Thyroid gland (tissue), 4 donors: ENCODE measurements at regions not wholly inside any gene's neighbourhood (a gene's known extent, or its start where the extent isn't known, plus 50 kb on each side); places are given as distances from the start of the nearest gene placed in this dataset.
"Not testable (repeated sequence)": the region's sequence is repeated elsewhere in the genome, so short reads cannot be mapped to it uniquely, and the experiment has no call there.

ENCODE experiments used
- DNase-seq, 2 donors: peaks; one replicate each; pipeline ENCODE4 v3.0.0-alpha.2; 2019
- H3K27ac ChIP-seq, 3 donors: fragments of 200-600 bp; sonication (generic); 1 replicate in 2 of 3; 2 replicates in 1 of 3; pipeline ENCODE4 v1.5.1; 2016 to 2019; ENCODE audit warnings: mild to moderate bottlenecking in 1 of 3, moderate library complexity in 1 of 3
- H3K27me3 ChIP-seq: fragments of 200-600 bp; sonication (generic); one replicate; pipeline ENCODE4 v1.5.1; 2019
- H3K36me3 ChIP-seq, 2 donors: fragments of 200-600 bp; sonication (generic); one replicate each; pipeline ENCODE4 v1.5.1; 2016 to 2019
- H3K4me1 ChIP-seq, 2 donors: fragments of 200-600 bp; sonication (generic); one replicate each; pipeline ENCODE4 v1.5.1; 2017 to 2019
- H3K4me3 ChIP-seq, 3 donors: fragments of 200-600 bp; sonication (generic); replicated peaks in 1 of 3; 1 replicate in 2 of 3; 2 replicates in 1 of 3; pipeline ENCODE4 v1.5.1; 2016; ENCODE audit warnings: mild to moderate bottlenecking in 1 of 3
- H3K9me3 ChIP-seq: fragments of 200-600 bp; sonication (generic); one replicate; pipeline ENCODE4 v1.5.1; 2017
- POLR2A ChIP-seq, 2 donors: fragments of 450-650 bp; IDR thresholded peaks; one replicate each; pipeline ENCODE4 v1.6.1; 2017; ENCODE audit warnings: antibody characterized with exemption in 2 of 2, mild to moderate bottlenecking in 2 of 2, moderate library complexity in 1 of 2
- WGBS, 2 donors: methylation state at CpG; one replicate each; pipeline ENCODE4 v1.1.5; 2017; 5-methylcytosine and 5-hydroxymethylcytosine counted together
- intact Hi-C: fragments of 100-400 bp; cut with DNase I; formaldehyde crosslinking; loops from one replicate; pipeline ENCODE4 v1.15.1; 2023
- TF ChIP-seq, protein P1 (sequence below), 6 experiments: fragments of 200-600 bp in 3 of 6; fragments of 450-650 bp in 3 of 6; sonication (generic) in 3 of 6; IDR thresholded peaks; one replicate each; pipeline ENCODE4 v1.5.1; 2016 to 2019; ENCODE audit warnings: antibody characterized with exemption in 6 of 6, mild to moderate bottlenecking in 2 of 6, inconsistent platforms in 1 of 6, moderate library complexity in 1 of 6

DNA sequence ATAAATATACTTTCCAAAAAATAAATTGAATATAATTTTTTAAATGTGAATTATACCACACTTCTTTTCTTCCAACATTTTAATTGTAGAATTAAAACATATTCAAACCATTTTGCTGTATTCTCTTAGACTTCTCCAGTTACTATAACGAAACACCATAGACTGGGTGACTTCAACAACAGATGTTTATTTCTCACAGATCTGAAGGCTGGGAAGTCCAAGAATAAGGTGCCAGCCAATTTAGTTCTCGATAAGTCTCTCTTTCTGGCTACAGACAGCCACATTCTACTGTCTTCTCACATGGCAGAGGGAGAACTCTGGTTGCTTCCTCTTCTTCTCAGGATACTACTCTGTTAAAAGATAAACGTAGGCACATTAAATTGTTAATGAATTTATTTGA lies 155.8 kb upstream of the UGT8 start:
- Histone ChIP-seq H3K36me3 (no peaks in the 10 kb centered on the region), H3K27me3 (no peaks in the 10 kb centered on the region), H3K9me3 (no peaks in the 10 kb centered on the region), H3K4me3 (no peak overlapping the region), H3K4me1 (no peaks in the 10 kb centered on the region), H3K27ac (no peak overlapping the region)
- intact Hi-C loops, result no loop called here
- WGBS, 2 donors, result 81 to 84% methylated on average over 3 of the region's 3 CpGs
- TF ChIP-seq POLR2A (IDR thresholded peaks at IDR 0.05), result no peak
- TF ChIP-seq, protein P1, sequence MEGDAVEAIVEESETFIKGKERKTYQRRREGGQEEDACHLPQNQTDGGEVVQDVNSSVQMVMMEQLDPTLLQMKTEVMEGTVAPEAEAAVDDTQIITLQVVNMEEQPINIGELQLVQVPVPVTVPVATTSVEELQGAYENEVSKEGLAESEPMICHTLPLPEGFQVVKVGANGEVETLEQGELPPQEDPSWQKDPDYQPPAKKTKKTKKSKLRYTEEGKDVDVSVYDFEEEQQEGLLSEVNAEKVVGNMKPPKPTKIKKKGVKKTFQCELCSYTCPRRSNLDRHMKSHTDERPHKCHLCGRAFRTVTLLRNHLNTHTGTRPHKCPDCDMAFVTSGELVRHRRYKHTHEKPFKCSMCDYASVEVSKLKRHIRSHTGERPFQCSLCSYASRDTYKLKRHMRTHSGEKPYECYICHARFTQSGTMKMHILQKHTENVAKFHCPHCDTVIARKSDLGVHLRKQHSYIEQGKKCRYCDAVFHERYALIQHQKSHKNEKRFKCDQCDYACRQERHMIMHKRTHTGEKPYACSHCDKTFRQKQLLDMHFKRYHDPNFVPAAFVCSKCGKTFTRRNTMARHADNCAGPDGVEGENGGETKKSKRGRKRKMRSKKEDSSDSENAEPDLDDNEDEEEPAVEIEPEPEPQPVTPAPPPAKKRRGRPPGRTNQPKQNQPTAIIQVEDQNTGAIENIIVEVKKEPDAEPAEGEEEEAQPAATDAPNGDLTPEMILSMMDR (IDR thresholded peaks at IDR 0.05), result no peak
- no peak for DNase-seq

DNA sequence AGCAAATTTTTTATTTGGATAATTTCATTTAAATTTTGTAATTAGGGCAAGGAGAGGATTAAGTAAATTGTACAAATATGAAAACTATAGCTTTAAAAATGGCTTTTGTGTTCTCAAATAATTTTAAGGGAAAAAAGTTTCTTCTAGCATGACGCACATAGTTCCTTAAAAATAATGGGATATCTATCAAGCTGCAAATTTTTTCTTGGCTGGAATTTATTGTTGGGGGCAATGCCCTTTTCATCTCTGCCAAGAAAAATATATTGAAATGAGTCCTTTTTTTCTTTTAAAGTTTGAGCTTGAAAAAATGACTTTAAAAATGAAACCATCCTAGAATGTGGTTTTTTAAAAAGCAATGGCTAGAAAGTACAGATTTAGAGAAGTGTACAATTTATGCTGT lies 154.4 kb upstream of the UGT8 start:
- no peak for DNase-seq
- Histone ChIP-seq H3K36me3 (no peaks in the 10 kb centered on the region), H3K4me1 (no peaks in the 10 kb centered on the region), H3K9me3 (no peaks in the 10 kb centered on the region), H3K27ac (no peak overlapping the region), H3K4me3 (no peak overlapping the region), H3K27me3 (no peaks in the 10 kb centered on the region)
- intact Hi-C loops, result no loop called here
- WGBS, 2 donors, result 70 to 83% methylated on average over 1 of the region's 1 CpG
- TF ChIP-seq, protein P1 (IDR thresholded peaks at IDR 0.05), result no peak
- TF ChIP-seq POLR2A (IDR thresholded peaks at IDR 0.05), result no peak

DNA sequence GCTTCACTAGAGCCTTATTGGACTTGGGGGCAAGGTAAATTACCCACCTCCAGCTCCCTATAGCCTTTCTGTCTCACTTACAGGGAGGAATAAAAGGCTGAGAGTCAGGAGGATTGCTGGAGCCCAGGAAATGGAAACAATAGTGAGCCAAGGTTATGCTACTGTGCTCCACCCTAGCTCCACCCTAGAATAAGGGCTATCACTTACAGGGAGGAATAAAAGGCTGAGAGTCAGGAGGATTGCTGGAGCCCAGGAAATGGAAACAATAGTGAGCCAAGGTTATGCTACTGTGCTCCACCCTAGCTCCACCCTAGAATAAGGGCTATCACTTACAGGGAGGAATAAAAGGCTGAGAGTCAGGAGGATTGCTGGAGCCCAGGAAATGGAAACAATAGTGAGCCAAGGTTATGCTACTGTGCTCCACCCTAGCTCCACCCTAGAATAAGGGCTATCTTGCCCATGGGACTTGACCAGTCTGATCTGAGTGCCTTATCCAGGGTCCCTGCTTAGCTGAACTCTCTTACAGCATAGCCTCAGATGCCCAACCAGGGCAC lies 150.6 kb upstream of the UGT8 start:
- DNase-seq, H3K9me3 ChIP-seq, H3K4me3 ChIP-seq, intact Hi-C loops, H3K27me3 ChIP-seq, H3K27ac ChIP-seq, H3K36me3 ChIP-seq, H3K4me1 ChIP-seq: not testable (repeated sequence)

DNA sequence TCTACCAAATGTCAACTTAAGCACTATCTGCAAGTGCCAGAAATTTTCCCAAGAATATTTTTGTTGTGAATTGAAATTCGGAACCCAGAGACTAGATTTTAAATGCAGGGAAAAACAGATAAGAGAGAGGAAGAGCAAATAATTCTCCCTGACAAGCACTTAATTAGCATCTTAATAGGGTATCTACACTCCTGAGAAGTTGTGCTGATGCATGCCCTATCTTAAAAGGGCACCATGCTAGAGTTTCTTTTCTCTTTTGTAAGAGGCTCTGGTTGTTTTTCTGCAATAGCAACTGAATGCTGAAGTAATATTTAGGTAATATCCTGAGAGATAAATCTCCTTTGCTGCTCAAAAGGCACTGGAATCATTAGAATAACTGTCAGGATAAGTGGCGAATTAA lies 139.9 kb upstream of the UGT8 start:
- intact Hi-C loops, result no loop called here
- no peaks in the 10 kb centered on the region for H3K4me1 ChIP-seq
- TF ChIP-seq, protein P1 (IDR thresholded peaks at IDR 0.05), result no peak
- no peak for TF ChIP-seq POLR2A (IDR thresholded peaks at IDR 0.05)

DNA sequence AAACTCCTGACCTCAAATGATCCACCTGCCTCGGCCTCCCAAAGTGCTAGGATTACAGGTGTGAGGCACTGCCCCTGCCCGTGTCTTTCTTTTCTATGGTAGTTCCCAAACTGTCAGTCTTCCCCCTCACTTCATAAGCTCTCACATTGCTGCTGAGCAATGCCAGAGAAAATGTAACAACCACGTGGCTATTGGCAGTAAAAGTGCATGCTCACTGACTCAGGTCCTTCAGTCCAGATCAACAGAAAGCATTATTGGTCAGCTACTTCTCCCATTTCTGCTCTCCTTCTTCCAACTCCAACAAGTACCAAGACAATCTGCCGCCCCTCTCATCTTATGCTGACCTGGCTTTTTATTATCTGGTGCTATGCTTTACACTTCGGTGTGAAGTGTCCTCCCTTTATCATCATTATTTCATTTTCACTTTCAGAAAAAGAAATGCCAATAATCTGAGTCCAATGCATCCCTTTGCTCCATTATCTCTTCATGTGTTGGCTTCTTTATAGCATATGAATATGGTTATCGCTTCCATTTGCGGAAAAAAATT lies 133.8 kb upstream of the UGT8 start:
- 51 to 54% methylated on average over 7 of the region's 7 CpGs for WGBS, 2 donors
- H3K4me3 ChIP-seq, result no peak overlapping the region
- H3K27ac ChIP-seq, result no peak overlapping the region
- no peaks in the 10 kb centered on the region for H3K27me3 ChIP-seq
- intact Hi-C loops, result no loop called here
- DNase-seq, result no peak
- H3K36me3 ChIP-seq, result no peaks in the 10 kb centered on the region
- TF ChIP-seq, protein P1 (IDR thresholded peaks at IDR 0.05), result no peak
- no peak for TF ChIP-seq POLR2A (IDR thresholded peaks at IDR 0.05)
- no peaks in the 10 kb centered on the region for H3K4me1 ChIP-seq
- no peaks in the 10 kb centered on the region for H3K9me3 ChIP-seq

More for the DNA sequence above, 139.9 kb upstream of the UGT8 start:
- Histone ChIP-seq H3K36me3 (no peaks in the 10 kb centered on the region), H3K27me3 (no peaks in the 10 kb centered on the region), H3K9me3 (no peaks in the 10 kb centered on the region), H3K27ac (no peak overlapping the region), H3K4me3 (no peak overlapping the region)
- 59 to 64% methylated on average over 2 of the region's 2 CpGs for WGBS, 2 donors
- DNase-seq, result no peak
